H9 (cell line): ENCODE measurements at regions not wholly inside any gene's neighbourhood (a gene's known extent, or its start where the extent isn't known, plus 50 kb on each side); places are given as distances from the start of the nearest gene placed in this dataset.

Source experiments
- DNase-seq: peaks from one replicate; pipeline ENCODE4 v3.0.0-alpha.2; 2017
- H2AFZ ChIP-seq: one replicate; pipeline ENCODE4 v1.6.1; 2013; ENCODE audit warnings: mild to moderate bottlenecking, low read length, control low read depth, moderate library complexity
- H2AK5ac ChIP-seq: 2 replicates; pipeline ENCODE4 v1.6.1; 2013; ENCODE audit warnings: low read length, control low read depth, mixed read lengths; ENCODE audit not compliant: insufficient read length
- H2BK120ac ChIP-seq: one replicate; pipeline ENCODE4 v1.6.1; 2013; ENCODE audit warnings: low read depth, mild to moderate bottlenecking, low read length, control low read depth, inconsistent platforms; ENCODE audit not compliant: poor library complexity, severe bottlenecking
- H2BK12ac ChIP-seq: 2 replicates; pipeline ENCODE4 v1.6.1; 2013; ENCODE audit warnings: low read length, control low read depth, mixed read lengths, low read depth; ENCODE audit not compliant: insufficient read length
- H2BK15ac ChIP-seq: 2 replicates; pipeline ENCODE4 v1.6.1; 2013; ENCODE audit warnings: low read depth, low read length, control low read depth
- H2BK20ac ChIP-seq: one replicate; pipeline ENCODE4 v1.6.1; 2013; ENCODE audit warnings: low read depth, mild to moderate bottlenecking, low read length, control low read depth, inconsistent platforms; ENCODE audit not compliant: poor library complexity, severe bottlenecking
- H2BK5ac ChIP-seq: 2 replicates; pipeline ENCODE4 v1.6.1; 2013; ENCODE audit warnings: low read length, control low read depth, mixed read lengths; ENCODE audit not compliant: insufficient read length
- H3K14ac ChIP-seq: 2 replicates; pipeline ENCODE4 v1.6.1; 2013; ENCODE audit warnings: low read length, control low read depth; ENCODE audit not compliant: insufficient read depth
- H3K18ac ChIP-seq: 2 replicates; pipeline ENCODE4 v1.6.1; 2013; ENCODE audit warnings: low read depth, mild to moderate bottlenecking, mixed read lengths, low read length, control low read depth; ENCODE audit not compliant: insufficient read length
- H3K23ac ChIP-seq: 2 replicates; pipeline ENCODE4 v1.6.1; 2013; ENCODE audit warnings: low read length, control low read depth, mixed read lengths, low read depth; ENCODE audit not compliant: insufficient read length
- H3K23me2 ChIP-seq: 2 replicates; pipeline ENCODE4 v1.6.1; 2013; ENCODE audit warnings: low read depth, mild to moderate bottlenecking, mixed read lengths, low read length, control low read depth; ENCODE audit not compliant: insufficient read length, poor library complexity, severe bottlenecking
- H3K27ac ChIP-seq: 2 replicates; pipeline ENCODE4 v1.5.1; 2013; ENCODE audit warnings: low read length, control low read depth, mixed read lengths, low read depth; ENCODE audit not compliant: insufficient read length
- H3K27me3 ChIP-seq: 2 replicates; pipeline ENCODE4 v1.6.1; 2013; ENCODE audit warnings: low read length, control low read depth, inconsistent platforms; ENCODE audit not compliant: insufficient read depth
- H3K4ac ChIP-seq: 2 replicates; pipeline ENCODE4 v1.6.1; 2013; ENCODE audit warnings: low read depth, mild to moderate bottlenecking, control low read depth, inconsistent platforms, low read length, moderate library complexity
- H3K4me1 ChIP-seq: 2 replicates; pipeline ENCODE4 v1.6.1; 2013; ENCODE audit warnings: low read length, control low read depth, inconsistent platforms; ENCODE audit not compliant: insufficient read depth
- H3K4me2 ChIP-seq: 2 replicates; pipeline ENCODE4 v1.6.1; 2013; ENCODE audit warnings: low read length, control low read depth, mixed read lengths; ENCODE audit not compliant: insufficient read length, insufficient read depth
- H3K56ac ChIP-seq: 2 replicates; pipeline ENCODE4 v1.6.1; 2013; ENCODE audit warnings: low read depth, mild to moderate bottlenecking, mixed read lengths, low read length, control low read depth; ENCODE audit not compliant: insufficient read length
- H3K79me1 ChIP-seq: 2 replicates; pipeline ENCODE4 v1.6.1; 2013; ENCODE audit warnings: low read depth, mild to moderate bottlenecking, moderate library complexity, low read length, control low read depth, inconsistent platforms; ENCODE audit not compliant: insufficient read depth, poor library complexity, severe bottlenecking
- H3K79me2 ChIP-seq: 2 replicates; pipeline ENCODE4 v1.6.1; 2013; ENCODE audit warnings: low read length, control low read depth, inconsistent platforms; ENCODE audit not compliant: insufficient read depth
- H3K9ac ChIP-seq: 2 replicates; pipeline ENCODE4 v1.6.1; 2013; ENCODE audit warnings: low read length, control low read depth, mixed read lengths; ENCODE audit not compliant: insufficient read length; ENCODE audit errors: extremely low read depth
- H3K9me3 ChIP-seq: one replicate; pipeline ENCODE4 v1.6.1; 2013; ENCODE audit warnings: low read depth, low read length, inconsistent platforms; ENCODE audit not compliant: control insufficient read depth
- H3T11ph ChIP-seq: one replicate; pipeline ENCODE4 v1.6.1; 2013; ENCODE audit warnings: mild to moderate bottlenecking, low read length, control low read depth, inconsistent platforms
- H4K20me1 ChIP-seq: one replicate; pipeline ENCODE4 v1.6.1; 2013; ENCODE audit not compliant: control insufficient read depth, insufficient read length, insufficient read depth
- H4K5ac ChIP-seq: 2 replicates; pipeline ENCODE4 v1.6.1; 2013; ENCODE audit warnings: low read depth, mild to moderate bottlenecking, mixed read lengths, low read length, control low read depth; ENCODE audit not compliant: insufficient read length
- H4K8ac ChIP-seq: replicated peaks from 2 replicates; pipeline ENCODE4 v1.6.1; 2013; ENCODE audit warnings: low read length, control low read depth, mixed read lengths, low read depth; ENCODE audit not compliant: insufficient read length
- H4K91ac ChIP-seq: 2 replicates; pipeline ENCODE4 v1.6.1; 2013; ENCODE audit warnings: low read depth, mild to moderate bottlenecking, moderate library complexity, mixed read lengths, low read length, control low read depth; ENCODE audit not compliant: insufficient read length
- H3K27ac Mint-ChIP-seq, 3 experiments: 2 replicates in 2 of 3; 3 replicates in 1 of 3; pipeline ENCODE4 v1.8.0; 2020 to 2021; ENCODE audit warnings: mixed read lengths in 3 of 3, mild to moderate bottlenecking in 1 of 3, moderate library complexity in 1 of 3
- H3K27me3 Mint-ChIP-seq: 2 replicates; pipeline ENCODE4 v1.8.0; 2021; ENCODE audit warnings: low read depth, mild to moderate bottlenecking, moderate library complexity, mixed read lengths
- H3K36me3 Mint-ChIP-seq, 3 experiments: 2 replicates in 2 of 3; 3 replicates in 1 of 3; pipeline ENCODE4 v1.8.0; 2020 to 2021; ENCODE audit warnings: low read depth in 3 of 3, mixed read lengths in 3 of 3; ENCODE audit not compliant: insufficient read depth in 1 of 3
- H3K4me1 Mint-ChIP-seq, 2 experiments: 2 replicates each; pipeline ENCODE4 v1.8.0; 2020; ENCODE audit warnings: mixed read lengths in 2 of 2
- H3K4me3 Mint-ChIP-seq, 2 experiments: 2 replicates in 1 of 2; 3 replicates in 1 of 2; pipeline ENCODE4 v1.8.0; 2020 to 2021; ENCODE audit warnings: mild to moderate bottlenecking in 2 of 2, mixed read lengths in 2 of 2, moderate library complexity in 1 of 2
- H3K9me3 Mint-ChIP-seq, 2 experiments: 2 replicates in 1 of 2; 3 replicates in 1 of 2; pipeline ENCODE4 v1.8.0; 2020; ENCODE audit warnings: mild to moderate bottlenecking in 2 of 2, mixed read lengths in 2 of 2, moderate library complexity in 1 of 2
- CTCF ChIP-seq: fragments of 200-600 bp; sonication (generic); conservative IDR thresholded peaks from 3 replicates; pipeline ENCODE4 v1.8.0; 2021; ENCODE audit warnings: antibody characterized with exemption, mild to moderate bottlenecking
- WGBS: extraction: QIAGEN DNeasy Blood & Tissue Kit; methylation state at CpG from one replicate; pipeline ENCODE4 v1.1.7; 2013; ENCODE audit warnings: missing lambda C conversion rate, low lambda C conversion rate, mixed read lengths; ENCODE audit not compliant: insufficient read length; ENCODE audit errors: extremely low coverage; 5-methylcytosine and 5-hydroxymethylcytosine counted together

- H3K18ac ChIP-seq, result no peak overlapping the region
- no peak overlapping the region for H3K4me2 ChIP-seq
- H3K9ac ChIP-seq, result no peak overlapping the region
- no peak overlapping the region for H2BK120ac ChIP-seq
- peaks cover 10% of the 10 kb centered on the region; the same call in 1 of the 2 replicates for H3K27me3 ChIP-seq
- no peak overlapping the region for H2BK12ac ChIP-seq
- H3K79me1 ChIP-seq, result no peaks in the 10 kb centered on the region
- H3K9me3 ChIP-seq, result no peaks in the 10 kb centered on the region
- no peak overlapping the region for H2BK5ac ChIP-seq
- H4K20me1 ChIP-seq, result no peaks in the 10 kb centered on the region
- no peak overlapping the region for H2AK5ac ChIP-seq
- Mint-ChIP-seq H3K9me3 (no peaks in the 10 kb centered on the region), H3K4me1 (peaks cover 12 to 16% of the 10 kb centered on the region in 2 experiments), H3K27me3 (peaks cover 40% of the 10 kb centered on the region), H3K4me3 (no peak overlapping the region), H3K27ac (no peak overlapping the region), H3K36me3 (no peaks in the 10 kb centered on the region)
- H4K5ac ChIP-seq, result no peak overlapping the region
- H2AFZ ChIP-seq, result no peak overlapping the region
- no peak overlapping the region for H3K14ac ChIP-seq
- H3K4ac ChIP-seq, result no peak overlapping the region
- H3K4me1 ChIP-seq, result peaks cover 2% of the 10 kb centered on the region; the same call in 1 of the 2 replicates
- no peak overlapping the region for H2BK20ac ChIP-seq
- no peak for TF ChIP-seq CTCF
- H3K27ac ChIP-seq, result no peak overlapping the region
- no peaks in the 10 kb centered on the region for H3K79me2 ChIP-seq
- no peak overlapping the region for H2BK15ac ChIP-seq
- no peak overlapping the region for H3T11ph ChIP-seq
- H4K8ac ChIP-seq, result no peak overlapping the region
- no peaks in the 10 kb centered on the region for H3K23me2 ChIP-seq
- no peak for DNase-seq
- no peak overlapping the region for H3K56ac ChIP-seq
- H3K23ac ChIP-seq, result no peak overlapping the region
- no peak overlapping the region for H4K91ac ChIP-seq
- WGBS, result no CpG with 5 or more reads among the region's 5 CpGs
Observed at GRCh38 chr17:72402727-72403210, 281.9 kb downstream of the SOX9 start.
